Neural crest cell (in vitro differentiated cells): ENCODE measurements at regions not wholly inside any gene's neighbourhood (a gene's known extent, or its start where the extent isn't known, plus 50 kb on each side); places are given as distances from the start of the nearest gene placed in this dataset.

ENCODE experiments used
- DNase-seq: peaks from one replicate; pipeline ENCODE4 v3.0.0; 2021; ENCODE audit warnings: low read depth, mixed read lengths, low spot score
- H3K27ac Mint-ChIP-seq: one replicate; pipeline ENCODE4 v1.8.0; 2021; ENCODE audit warnings: mild to moderate bottlenecking, mixed read lengths; ENCODE audit not compliant: unreplicated experiment
- H3K27me3 Mint-ChIP-seq: 2 replicates; pipeline ENCODE4 v1.8.0; 2021; ENCODE audit warnings: low read depth, mild to moderate bottlenecking, mixed read lengths
- H3K36me3 Mint-ChIP-seq: 2 replicates; pipeline ENCODE4 v1.8.0; 2021; ENCODE audit warnings: low read depth, mild to moderate bottlenecking, mixed read lengths
- H3K4me1 Mint-ChIP-seq: 2 replicates; pipeline ENCODE4 v1.8.0; 2021; ENCODE audit warnings: mixed read lengths
- H3K4me3 Mint-ChIP-seq: one replicate; pipeline ENCODE4 v1.8.0; 2021; ENCODE audit warnings: mild to moderate bottlenecking, mixed read lengths
- H3K9me3 Mint-ChIP-seq: 2 replicates; pipeline ENCODE4 v1.8.0; 2021; ENCODE audit warnings: mixed read lengths
- TF ChIP-seq, protein P1 (sequence below): fragments of 200-600 bp; sonication (generic); conservative IDR thresholded peaks from 2 replicates; pipeline ENCODE4 v1.5.0; 2021; ENCODE audit warnings: antibody characterized with exemption, mild to moderate bottlenecking

DNA sequence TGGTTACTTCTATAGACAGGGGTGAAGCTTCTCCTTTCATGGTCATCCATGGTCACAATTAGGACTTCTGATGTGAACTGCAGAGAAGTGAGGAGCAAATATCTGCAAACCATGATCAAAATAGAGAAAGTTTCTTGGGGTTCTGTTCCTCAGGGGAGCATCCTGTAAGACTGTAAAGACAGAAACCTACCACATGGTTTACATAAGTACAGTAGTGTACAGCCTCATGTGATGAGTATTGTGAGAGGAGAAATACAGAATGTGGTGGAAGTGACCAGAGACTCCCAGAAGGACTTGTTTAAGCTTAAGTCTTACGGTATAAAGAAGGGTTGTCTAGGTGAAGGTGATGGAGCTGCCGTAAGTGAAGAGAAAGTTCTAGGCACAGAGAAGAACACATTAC, 484.7 kb downstream of the LRIG3 start:
- peaks cover 6% of the 10 kb centered on the region for H3K9me3 Mint-ChIP-seq
- TF ChIP-seq, protein P1, sequence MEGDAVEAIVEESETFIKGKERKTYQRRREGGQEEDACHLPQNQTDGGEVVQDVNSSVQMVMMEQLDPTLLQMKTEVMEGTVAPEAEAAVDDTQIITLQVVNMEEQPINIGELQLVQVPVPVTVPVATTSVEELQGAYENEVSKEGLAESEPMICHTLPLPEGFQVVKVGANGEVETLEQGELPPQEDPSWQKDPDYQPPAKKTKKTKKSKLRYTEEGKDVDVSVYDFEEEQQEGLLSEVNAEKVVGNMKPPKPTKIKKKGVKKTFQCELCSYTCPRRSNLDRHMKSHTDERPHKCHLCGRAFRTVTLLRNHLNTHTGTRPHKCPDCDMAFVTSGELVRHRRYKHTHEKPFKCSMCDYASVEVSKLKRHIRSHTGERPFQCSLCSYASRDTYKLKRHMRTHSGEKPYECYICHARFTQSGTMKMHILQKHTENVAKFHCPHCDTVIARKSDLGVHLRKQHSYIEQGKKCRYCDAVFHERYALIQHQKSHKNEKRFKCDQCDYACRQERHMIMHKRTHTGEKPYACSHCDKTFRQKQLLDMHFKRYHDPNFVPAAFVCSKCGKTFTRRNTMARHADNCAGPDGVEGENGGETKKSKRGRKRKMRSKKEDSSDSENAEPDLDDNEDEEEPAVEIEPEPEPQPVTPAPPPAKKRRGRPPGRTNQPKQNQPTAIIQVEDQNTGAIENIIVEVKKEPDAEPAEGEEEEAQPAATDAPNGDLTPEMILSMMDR: no peak

DNA sequence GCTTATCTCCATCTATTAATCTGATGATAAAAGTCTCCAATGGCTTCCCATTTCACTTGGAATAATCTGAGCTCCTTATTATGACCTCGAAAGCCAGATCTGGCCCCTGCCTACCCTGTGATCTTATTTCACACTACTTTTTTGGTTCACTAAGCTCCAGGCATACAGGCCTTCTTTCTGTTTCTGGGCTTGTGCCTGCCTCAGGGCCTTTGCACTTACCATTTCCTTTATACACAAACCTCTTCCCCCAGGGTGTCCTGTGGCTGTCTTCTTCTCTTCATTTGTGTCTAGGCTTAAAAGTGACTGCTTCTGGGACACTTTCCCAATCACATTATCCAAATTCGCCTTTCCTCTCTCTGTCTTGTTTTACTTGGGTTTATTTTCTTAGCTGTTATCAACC, 478.8 kb downstream of the LRIG3 start:
- no peak for DNase-seq
- no peak overlapping the region for H3K4me3 Mint-ChIP-seq
- TF ChIP-seq, protein P1: no peak
- no peaks in the 10 kb centered on the region for H3K9me3 Mint-ChIP-seq
- H3K27me3 Mint-ChIP-seq: no peaks in the 10 kb centered on the region
- no peaks in the 10 kb centered on the region for H3K4me1 Mint-ChIP-seq
- no peaks in the 10 kb centered on the region for H3K36me3 Mint-ChIP-seq
- H3K27ac Mint-ChIP-seq: no peak overlapping the region

More for the DNA sequence above, 484.7 kb downstream of the LRIG3 start:
- Mint-ChIP-seq H3K4me3 (no peak overlapping the region), H3K4me1 (no peaks in the 10 kb centered on the region), H3K36me3 (no peaks in the 10 kb centered on the region), H3K27me3 (no peaks in the 10 kb centered on the region), H3K27ac (no peak overlapping the region)
- DNase-seq: no peak

DNA sequence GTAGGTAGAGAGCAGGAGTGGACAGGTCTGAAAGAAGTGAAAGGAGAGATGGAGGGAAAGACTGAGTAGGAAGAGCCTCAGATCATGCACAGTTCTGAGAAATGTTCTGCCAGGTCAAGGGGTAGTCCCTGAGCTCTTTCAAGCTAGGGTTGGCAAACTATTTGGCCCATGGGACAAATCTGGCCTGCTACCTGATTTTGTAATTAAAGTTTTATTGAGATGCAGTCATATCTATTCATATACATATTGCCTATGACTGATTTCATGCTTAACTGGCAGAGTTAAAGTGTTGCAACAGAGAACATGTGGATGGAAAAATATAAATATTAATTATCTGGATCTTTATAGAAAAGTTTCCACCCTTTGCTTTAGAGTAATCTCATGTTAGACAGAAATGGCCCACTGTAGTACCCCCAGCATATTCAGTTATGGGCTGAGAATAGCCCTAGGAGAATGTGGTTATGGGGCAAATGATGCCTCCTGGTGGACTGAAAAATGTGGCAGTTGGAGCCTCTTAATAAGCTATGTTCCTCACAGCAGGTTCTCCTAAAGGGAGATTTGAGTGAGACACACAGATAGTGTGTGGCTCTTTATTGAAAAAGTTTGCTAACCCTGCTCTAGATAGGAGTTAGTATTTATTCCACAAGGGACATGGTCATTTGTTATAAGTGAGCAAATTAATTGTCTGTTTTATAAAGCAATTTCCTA, 476.9 kb downstream of the LRIG3 start:
- Mint-ChIP-seq H3K4me3 (no peak overlapping the region), H3K9me3 (no peaks in the 10 kb centered on the region), H3K27ac (no peak overlapping the region), H3K27me3 (no peaks in the 10 kb centered on the region), H3K36me3 (no peaks in the 10 kb centered on the region), H3K4me1 (no peaks in the 10 kb centered on the region)
- DNase-seq: no peak
- TF ChIP-seq, protein P1: peak; percentile 51

DNA sequence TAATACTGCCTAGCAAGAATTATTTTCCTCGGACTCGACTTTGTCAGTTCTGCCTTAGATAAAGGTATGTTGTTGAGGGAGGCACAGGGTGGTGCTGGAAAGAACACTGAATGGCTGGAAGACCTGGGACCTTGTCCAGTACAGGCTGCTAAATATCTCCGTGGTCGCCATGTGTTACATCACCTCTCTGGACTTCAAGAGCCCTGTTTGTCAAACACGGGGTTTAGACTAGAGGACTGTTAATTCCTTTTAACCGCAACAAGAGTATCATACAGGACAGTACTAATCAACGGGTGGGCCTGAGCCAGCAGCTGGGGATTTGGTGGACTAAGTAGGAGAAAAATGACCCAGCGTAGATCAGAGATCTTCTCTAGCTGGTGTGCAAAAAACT, 476.3 kb downstream of the LRIG3 start:
- Mint-ChIP-seq H3K4me1 (no peaks in the 10 kb centered on the region), H3K4me3 (no peak overlapping the region), H3K9me3 (no peaks in the 10 kb centered on the region), H3K36me3 (no peaks in the 10 kb centered on the region), H3K27me3 (no peaks in the 10 kb centered on the region), H3K27ac (no peak overlapping the region)
- DNase-seq: no peak
- TF ChIP-seq, protein P1: no peak

DNA sequence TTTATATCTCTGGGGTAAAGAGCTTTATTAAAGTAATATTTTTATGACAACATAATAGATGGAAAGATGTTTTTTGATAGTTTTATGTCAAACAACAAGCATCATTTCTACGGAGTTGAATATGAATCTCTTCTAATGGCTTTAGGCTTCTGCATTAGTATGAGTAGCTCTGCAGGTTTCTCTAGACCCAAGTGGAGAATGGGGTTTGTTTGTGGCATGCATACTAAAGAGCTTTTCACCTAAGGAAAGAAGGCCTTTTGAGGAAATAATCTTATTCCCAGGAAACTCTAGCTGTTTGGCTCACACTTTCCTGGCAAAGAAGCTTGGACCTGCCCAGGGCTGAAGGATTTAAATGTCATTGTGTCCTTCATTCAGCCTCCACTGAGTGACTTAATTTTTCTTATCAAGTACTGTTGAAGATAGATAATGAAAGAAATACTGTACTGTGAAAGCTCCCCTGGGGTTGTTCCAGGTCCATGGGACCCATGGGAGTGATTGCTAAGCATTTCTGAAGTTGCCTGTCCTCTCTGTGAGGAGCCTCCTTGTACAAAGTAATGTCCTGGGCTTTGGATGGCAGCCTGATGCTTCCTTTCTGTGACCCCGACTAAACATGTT, 469.3 kb downstream of the LRIG3 start:
- Mint-ChIP-seq H3K4me1 (no peaks in the 10 kb centered on the region), H3K36me3 (no peaks in the 10 kb centered on the region), H3K27me3 (no peaks in the 10 kb centered on the region), H3K4me3 (no peak overlapping the region), H3K27ac (no peak overlapping the region), H3K9me3 (no peaks in the 10 kb centered on the region)
- DNase-seq: no peak
- TF ChIP-seq, protein P1: no peak
